Endothelial cell of umbilical vein (primary cell): ENCODE measurements at regions not wholly inside any gene's neighbourhood (a gene's known extent, or its start where the extent isn't known, plus 50 kb on each side); places are given as distances from the start of the nearest gene placed in this dataset.
A peak's percentile ranks its signal among the peaks of the same experiment; 100 is the strongest.
"Not testable (repeated sequence)": the region's sequence is repeated elsewhere in the genome, so short reads cannot be mapped to it uniquely, and the experiment has no call there.

Experiments used
- BruUV-seq: library from RNA; stranded (reverse); fragments of 400-500 nt; replicated peaks from 2 replicates; lab custom pipeline; 2021; lab: Mats Ljungman, UMichigan
- CTCF ChIA-PET: fragments of 300-600, 350-600 bp; sonication (Branson Sonifier 250); formaldehyde crosslinking; loops from one replicate; lab custom pipeline; 2021; ENCODE audit warnings: antibody characterized with exemption, inconsistent platforms; lab: Charles Lee
- POLR2A ChIA-PET: fragments of 300-600, 350-600 bp; sonication (Branson Sonifier 250); formaldehyde crosslinking; loops from one replicate; lab custom pipeline; 2021; ENCODE audit warnings: antibody characterized with exemption, inconsistent platforms; lab: Charles Lee
- DNase-seq: peaks from one replicate; pipeline ENCODE4 v3.0.0-alpha.2; 2011; ENCODE audit warnings: low read depth, low spot score
- FAIRE-seq: peaks from 2 replicates; lab custom pipeline; 2011; peaks lifted over from hg19 to GRCh38; lab: Jason Lieb, UNC
- H2AFZ ChIP-seq: 2 replicates; pipeline ENCODE4 v1.6.0; 2012; ENCODE audit warnings: low read depth, low read length, control low read depth, inconsistent platforms
- H3K27ac ChIP-seq: 2 replicates; pipeline ENCODE4 v1.5.1; 2011; ENCODE audit warnings: low read depth, mild to moderate bottlenecking, control low read depth, low read length, moderate library complexity; ENCODE audit not compliant: insufficient read depth
- H3K27me3 ChIP-seq, 2 experiments: 2 replicates each; pipeline versions ENCODE4 v1.6.0 to v1.6.1; 2011; ENCODE audit warnings: low read length in 2 of 2, mixed read lengths in 1 of 2; ENCODE audit not compliant: control insufficient read depth in 2 of 2, insufficient read depth in 2 of 2
- H3K36me3 ChIP-seq, 2 experiments: 2 replicates in 1 of 2; 3 replicates in 1 of 2; pipeline ENCODE4 v1.5.1; 2011; ENCODE audit warnings: low read length in 2 of 2, mild to moderate bottlenecking in 1 of 2, moderate library complexity in 1 of 2; ENCODE audit not compliant: control insufficient read depth in 2 of 2, insufficient read depth in 2 of 2; ENCODE audit errors: extremely low read depth in 1 of 2
- H3K4me1 ChIP-seq: 3 replicates; pipeline ENCODE4 v1.5.1; 2011; ENCODE audit warnings: mild to moderate bottlenecking, low read length; ENCODE audit not compliant: control insufficient read depth, insufficient read depth; ENCODE audit errors: extremely low read depth
- H3K4me2 ChIP-seq: 2 replicates; pipeline ENCODE4 v1.6.1; 2011; ENCODE audit warnings: low read length, control low read depth, mixed read lengths; ENCODE audit not compliant: insufficient read depth
- H3K4me3 ChIP-seq, 3 experiments: fragments of 200-600 bp in 1 of 3; sonication (generic), shearing (Covaris generic) in 1 of 3; replicated peaks in 1 of 3; 2 replicates each; pipeline ENCODE4 v1.5.1; 2011 to 2016; ENCODE audit warnings: control low read depth in 3 of 3, low read length in 3 of 3, mild to moderate bottlenecking in 2 of 3, inconsistent platforms in 1 of 3, low read depth in 1 of 3, moderate library complexity in 1 of 3; ENCODE audit not compliant: insufficient read depth in 1 of 3
- H3K79me2 ChIP-seq: 2 replicates; pipeline ENCODE4 v1.6.0; 2012; ENCODE audit warnings: low read length, inconsistent platforms; ENCODE audit not compliant: control insufficient read depth, insufficient read depth
- H3K9ac ChIP-seq: replicated peaks from 2 replicates; pipeline ENCODE3; 2011; ENCODE audit warnings: low read length, control low read depth; ENCODE audit not compliant: insufficient read depth; ENCODE audit errors: extremely low read depth
- H3K9me1 ChIP-seq: replicated peaks from 3 replicates; pipeline ENCODE4 v1.6.0; 2011; ENCODE audit warnings: mild to moderate bottlenecking, low read length; ENCODE audit not compliant: control insufficient read depth, insufficient read depth; ENCODE audit errors: extremely low read depth
- H3K9me3 ChIP-seq: replicated peaks from 2 replicates; pipeline ENCODE4 v1.5.1; 2012; ENCODE audit warnings: low read length, inconsistent platforms; ENCODE audit not compliant: control insufficient read depth, insufficient read depth
- H4K20me1 ChIP-seq: replicated peaks from 2 replicates; pipeline ENCODE3; 2011; ENCODE audit warnings: mild to moderate bottlenecking, low read length; ENCODE audit not compliant: control insufficient read depth, insufficient read depth; ENCODE audit errors: extremely low read depth
- CTCF ChIP-seq, 2 donors: IDR thresholded peaks; 1 replicate in 1 of 2; 2 replicates in 1 of 2; pipeline ENCODE4 v1.5.1; 2011; ENCODE audit warnings: low read length in 2 of 2, mild to moderate bottlenecking in 2 of 2, moderate library complexity in 2 of 2, control low read depth in 1 of 2, inconsistent platforms in 1 of 2, low read depth in 1 of 2; ENCODE audit not compliant: insufficient read depth in 1 of 2; ENCODE audit errors: extremely low read depth in 1 of 2
- EZH2 ChIP-seq: IDR thresholded peaks from 2 replicates; pipeline ENCODE4 v1.6.1; 2012; ENCODE audit warnings: borderline replicate concordance, low read depth, mild to moderate bottlenecking, moderate library complexity, low read length, inconsistent platforms; ENCODE audit not compliant: severe bottlenecking
- dilution Hi-C: fragments of 300-500 bp; cut with MboI; formaldehyde crosslinking; loops from one replicate; pipeline ENCODE4 v1.15.0; 2019; ENCODE audit warnings: low sequenced_read_pairs; ENCODE audit not compliant: extremely low pct_ligation_motif_present
- intact Hi-C: fragments of 100-400 bp; cut with micrococcal nuclease; formaldehyde crosslinking; loops from one replicate; pipeline ENCODE4 v1.10.0; 2022

GRCh38 chr15:77872521-77873425 lies 204.7 kb downstream of the TBC1D2B start:
- POLR2A ChIA-PET, dilution Hi-C loops, H2AFZ ChIP-seq, H3K79me2 ChIP-seq, H3K4me3 ChIP-seq, DNase-seq, H3K4me2 ChIP-seq, H3K9me1 ChIP-seq, H3K9me3 ChIP-seq, H3K27ac ChIP-seq, BruUV-seq, H3K36me3 ChIP-seq, FAIRE-seq, H3K9ac ChIP-seq, CTCF ChIA-PET, H3K27me3 ChIP-seq, H4K20me1 ChIP-seq, H3K4me1 ChIP-seq: not testable (repeated sequence)
- intact Hi-C loops: loop anchor here (10.0 kb wide), 1 partner anchor 208 kb away; no protein-coding TSS in a partner anchor

DNA sequence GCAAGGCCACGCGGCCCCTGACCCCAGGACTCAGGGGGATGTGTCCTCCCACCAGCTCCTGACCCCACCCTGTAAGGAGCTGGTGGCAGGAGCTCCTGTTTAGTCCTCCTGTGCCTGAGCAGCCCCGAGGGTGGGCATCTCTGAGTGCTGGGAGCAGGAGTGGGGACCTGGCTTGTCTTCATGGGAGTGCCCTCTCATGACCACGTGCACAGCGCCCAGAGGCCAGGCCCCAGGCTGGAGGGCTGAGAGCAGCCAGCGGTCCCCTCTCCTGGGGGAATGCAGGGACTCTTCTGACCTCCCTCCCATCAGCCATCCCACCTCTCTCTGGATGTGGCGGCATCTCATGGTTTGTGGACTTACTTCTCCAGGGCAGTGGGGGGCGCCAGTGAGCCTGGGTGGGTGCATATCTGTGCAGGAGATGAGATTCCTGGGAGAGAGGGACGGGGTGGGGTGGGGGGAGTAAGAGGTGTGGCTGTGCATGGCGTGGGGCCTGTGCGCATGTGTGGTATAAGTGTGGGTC lies 205.6 kb downstream of the TBC1D2B start:
- POLR2A ChIA-PET: no interaction called here

More for the DNA sequence above, 205.6 kb downstream of the TBC1D2B start:
- H3K9me1 ChIP-seq: no peaks in the 10 kb centered on the region
- BruUV-seq: no TSS peak
- no peak for TF ChIP-seq EZH2
- TF ChIP-seq CTCF (IDR thresholded peaks at IDR 0.05; ENCODE audit: extremely low read depth in 1 of 2, insufficient read depth in 1 of 2, low read depth in 1 of 2, low read length in 2 of 2): peak in 1 of 2 donors; percentile 4
- H3K4me2 ChIP-seq: no peak overlapping the region
- H3K4me3 ChIP-seq: no peak overlapping the region
- CTCF ChIA-PET: no interaction called here
- no peak overlapping the region for H3K27ac ChIP-seq
- H3K27me3 ChIP-seq: no peaks in the 10 kb centered on the region
- dilution Hi-C loops: no loop called here
- H3K79me2 ChIP-seq: no peaks in the 10 kb centered on the region
- no peaks in the 10 kb centered on the region for H3K9me3 ChIP-seq
- H3K36me3 ChIP-seq: no peaks in the 10 kb centered on the region
- FAIRE-seq (no peak), DNase-seq (no peak)
- no peak overlapping the region for H2AFZ ChIP-seq
- H4K20me1 ChIP-seq: no peaks in the 10 kb centered on the region
- no peak overlapping the region for H3K9ac ChIP-seq
- H3K4me1 ChIP-seq: peaks cover 4% of the 10 kb centered on the region
- intact Hi-C loops: loop anchor here (10.0 kb wide), 1 partner anchor 207 kb away; no protein-coding TSS in a partner anchor
